Suprapubic skin (tissue), 4 donors: ENCODE measurements at regions not wholly inside any gene's neighbourhood (a gene's known extent, or its start where the extent isn't known, plus 50 kb on each side); places are given as distances from the start of the nearest gene placed in this dataset.

ENCODE experiments used
- EP300 ChIP-seq: sonication (generic); formaldehyde crosslinking; IDR thresholded peaks from one replicate; pipeline ENCODE4 v1.6.1; 2017; ENCODE audit warnings: antibody characterized with exemption
- POLR2A ChIP-seq, 2 donors: fragments of 450-650 bp; IDR thresholded peaks; one replicate each; pipeline ENCODE4 v1.6.1; 2017; ENCODE audit warnings: antibody characterized with exemption in 2 of 2, mild to moderate bottlenecking in 2 of 2, moderate library complexity in 2 of 2
- POLR2AphosphoS5 ChIP-seq, 3 donors: sonication (generic); formaldehyde crosslinking; IDR thresholded peaks; one replicate each; pipeline ENCODE4 v1.6.1; 2017; ENCODE audit warnings: antibody characterized with exemption in 3 of 3
- TF ChIP-seq, protein P1 (sequence below), 2 donors: fragments of 200-600 bp in 1 of 2; fragments of 450-650 bp in 1 of 2; sonication (generic) in 1 of 2; IDR thresholded peaks; one replicate each; pipeline ENCODE4 v1.5.1; 2016 to 2019; ENCODE audit warnings: antibody characterized with exemption in 2 of 2, mild to moderate bottlenecking in 1 of 2, moderate library complexity in 1 of 2

DNA sequence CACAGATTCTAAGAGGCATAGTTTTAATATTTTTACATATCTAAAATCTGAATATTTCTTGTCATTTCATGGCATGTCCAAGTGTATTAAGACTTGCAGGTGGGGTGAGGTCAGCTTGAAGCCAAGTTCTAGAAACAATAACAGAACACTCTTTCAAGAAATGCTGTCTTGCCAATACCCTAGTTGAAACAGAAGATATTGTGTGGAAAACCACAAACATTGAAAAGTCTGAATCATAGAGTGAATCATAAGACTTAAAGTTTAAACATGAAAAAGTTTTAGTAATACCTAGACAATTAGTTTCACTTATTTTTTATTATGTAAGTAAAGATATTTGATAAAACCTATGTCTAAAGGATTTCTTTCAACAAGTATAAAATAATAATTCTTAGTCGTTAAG lies 191.5 kb upstream of the CAND1 start:
- TF ChIP-seq, protein P1, sequence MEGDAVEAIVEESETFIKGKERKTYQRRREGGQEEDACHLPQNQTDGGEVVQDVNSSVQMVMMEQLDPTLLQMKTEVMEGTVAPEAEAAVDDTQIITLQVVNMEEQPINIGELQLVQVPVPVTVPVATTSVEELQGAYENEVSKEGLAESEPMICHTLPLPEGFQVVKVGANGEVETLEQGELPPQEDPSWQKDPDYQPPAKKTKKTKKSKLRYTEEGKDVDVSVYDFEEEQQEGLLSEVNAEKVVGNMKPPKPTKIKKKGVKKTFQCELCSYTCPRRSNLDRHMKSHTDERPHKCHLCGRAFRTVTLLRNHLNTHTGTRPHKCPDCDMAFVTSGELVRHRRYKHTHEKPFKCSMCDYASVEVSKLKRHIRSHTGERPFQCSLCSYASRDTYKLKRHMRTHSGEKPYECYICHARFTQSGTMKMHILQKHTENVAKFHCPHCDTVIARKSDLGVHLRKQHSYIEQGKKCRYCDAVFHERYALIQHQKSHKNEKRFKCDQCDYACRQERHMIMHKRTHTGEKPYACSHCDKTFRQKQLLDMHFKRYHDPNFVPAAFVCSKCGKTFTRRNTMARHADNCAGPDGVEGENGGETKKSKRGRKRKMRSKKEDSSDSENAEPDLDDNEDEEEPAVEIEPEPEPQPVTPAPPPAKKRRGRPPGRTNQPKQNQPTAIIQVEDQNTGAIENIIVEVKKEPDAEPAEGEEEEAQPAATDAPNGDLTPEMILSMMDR (IDR thresholded peaks at IDR 0.05) = no peak
- no peak for TF ChIP-seq POLR2AphosphoS5 (IDR thresholded peaks at IDR 0.05)
- TF ChIP-seq POLR2A (IDR thresholded peaks at IDR 0.05) = no peak
- TF ChIP-seq EP300 = no peak
